Thoracic aorta (tissue), 2 donors: ENCODE measurements at regions not wholly inside any gene's neighbourhood (a gene's known extent, or its start where the extent isn't known, plus 50 kb on each side); places are given as distances from the start of the nearest gene placed in this dataset.

ENCODE experiments used
- ATAC-seq: fragments of 150-250 bp; one replicate; pipeline ENCODE4 v1.8.0; 2017; ENCODE audit warnings: low read depth; ENCODE audit not compliant: insufficient number of reproducible peaks, low FRiP score
- DNase-seq: peaks from one replicate; pipeline ENCODE4 v3.0.0-alpha.2; 2020; ENCODE audit warnings: low spot score
- H3K27ac ChIP-seq, 2 donors: fragments of 200-600 bp; sonication (generic); 1 replicate in 1 of 2; 2 replicates in 1 of 2; pipeline ENCODE4 v1.5.1; 2016; ENCODE audit warnings: mild to moderate bottlenecking in 2 of 2, moderate library complexity in 2 of 2
- H3K27me3 ChIP-seq: fragments of 200-600 bp; sonication (generic); replicated peaks from 2 replicates; pipeline ENCODE4 v1.6.0; 2016; ENCODE audit warnings: mild to moderate bottlenecking; ENCODE audit not compliant: insufficient read depth
- H3K36me3 ChIP-seq: fragments of 200-600 bp; sonication (generic); one replicate; pipeline ENCODE4 v1.5.1; 2016
- H3K4me1 ChIP-seq, 2 donors: fragments of 200-600 bp; sonication (generic); 1 replicate in 1 of 2; 2 replicates in 1 of 2; pipeline versions ENCODE4 v1.5.1 to v1.6.0; 2016; ENCODE audit warnings: low read depth in 2 of 2, mild to moderate bottlenecking in 1 of 2; ENCODE audit not compliant: control insufficient read depth in 1 of 2
- H3K4me3 ChIP-seq: fragments of 200-600 bp; sonication (generic); 2 replicates; pipeline ENCODE4 v1.5.1; 2016; ENCODE audit warnings: mild to moderate bottlenecking
- H3K9me3 ChIP-seq: fragments of 200-600 bp; sonication (generic); 2 replicates; pipeline ENCODE4 v1.5.1; 2016
- CTCF ChIP-seq: fragments of 200-600 bp; sonication (generic); IDR thresholded peaks from one replicate; pipeline ENCODE4 v1.5.1; 2019; ENCODE audit warnings: antibody characterized with exemption

DNA sequence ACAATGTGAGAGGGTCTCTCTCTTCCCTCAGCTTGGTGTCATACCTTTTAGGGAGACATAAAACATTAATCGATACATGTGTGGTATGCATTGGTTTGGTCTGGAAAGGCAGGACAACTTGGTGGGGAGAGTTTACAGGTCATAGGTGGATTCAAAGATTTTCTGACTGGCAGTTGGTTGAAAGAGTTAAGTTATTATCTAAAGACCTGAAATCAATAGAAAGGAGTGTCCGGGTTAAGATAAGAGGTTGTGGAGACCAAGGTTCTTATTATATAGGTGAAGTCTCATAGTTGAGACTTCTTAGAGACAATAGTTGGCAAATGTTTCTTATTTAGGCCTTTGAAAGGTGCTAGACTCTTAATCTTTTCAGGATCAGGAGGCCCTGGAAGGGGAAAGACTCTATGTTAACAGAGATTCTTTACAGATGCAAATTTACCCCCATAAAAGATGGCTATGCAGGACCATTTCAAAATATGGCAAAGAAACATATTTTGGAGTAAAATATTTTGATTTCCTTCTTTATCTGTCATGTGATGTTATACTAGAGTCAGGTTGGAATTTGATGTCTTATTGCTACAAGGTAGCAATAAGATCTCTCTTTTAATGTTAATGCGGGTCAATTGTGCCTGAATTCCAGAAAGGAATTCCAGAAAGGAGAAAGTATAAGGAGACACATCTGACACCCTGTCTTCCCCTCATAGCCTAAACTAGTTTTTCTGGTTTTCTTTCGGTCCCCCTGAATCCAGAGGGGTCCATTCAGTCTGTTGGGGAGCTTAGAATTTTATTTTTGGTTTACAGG is 59.2 kb upstream of the RCBTB2 start:
- Histone ChIP-seq H3K9me3 (no peaks in the 10 kb centered on the region), H3K36me3 (no peaks in the 10 kb centered on the region), H3K4me1 (no peaks in the 10 kb centered on the region), H3K4me3 (no peak overlapping the region), H3K27me3 (no peaks in the 10 kb centered on the region), H3K27ac (no peak overlapping the region)
- DNase-seq (no peak), ATAC-seq (no peak)
- TF ChIP-seq CTCF = no peak

- no peak overlapping the region for H3K4me3 ChIP-seq
- no peak for DNase-seq
- H3K4me1 ChIP-seq = no peaks in the 10 kb centered on the region
- no peak overlapping the region for H3K27ac ChIP-seq
- no peaks in the 10 kb centered on the region for H3K36me3 ChIP-seq
- no peak for TF ChIP-seq CTCF
- H3K9me3 ChIP-seq = no peaks in the 10 kb centered on the region
- ATAC-seq = no peak
- no peaks in the 10 kb centered on the region for H3K27me3 ChIP-seq
Measured at GRCh38 chr13:48592688-48593049, 59.8 kb upstream of the RCBTB2 start.

GRCh38 chr13:48593536-48593935 is 60.2 kb upstream of the CYSLTR2 start:
- H3K4me3 ChIP-seq = no peak overlapping the region
- H3K27me3 ChIP-seq = no peaks in the 10 kb centered on the region
- ATAC-seq = no peak
- no peak for DNase-seq
- no peaks in the 10 kb centered on the region for H3K9me3 ChIP-seq
- no peak overlapping the region for H3K27ac ChIP-seq
- no peaks in the 10 kb centered on the region for H3K36me3 ChIP-seq
- no peak for TF ChIP-seq CTCF
- no peaks in the 10 kb centered on the region for H3K4me1 ChIP-seq

- Histone ChIP-seq H3K9me3 (no peaks in the 10 kb centered on the region), H3K27me3 (no peaks in the 10 kb centered on the region), H3K4me3 (no peak overlapping the region), H3K4me1 (no peaks in the 10 kb centered on the region), H3K36me3 (no peaks in the 10 kb centered on the region), H3K27ac (no peak overlapping the region)
- no peak for TF ChIP-seq CTCF
- ATAC-seq = no peak
- no peak for DNase-seq
Measured at GRCh38 chr13:48594096-48594815, 59.5 kb upstream of the CYSLTR2 start.
